ENCODE measurements at regions not wholly inside any gene's neighbourhood (a gene's known extent, or its start where the extent isn't known, plus 50 kb on each side); places are given as distances from the start of the nearest gene placed in this dataset.
A peak's percentile ranks its signal among the peaks of the same experiment; 100 is the strongest.

DNA sequence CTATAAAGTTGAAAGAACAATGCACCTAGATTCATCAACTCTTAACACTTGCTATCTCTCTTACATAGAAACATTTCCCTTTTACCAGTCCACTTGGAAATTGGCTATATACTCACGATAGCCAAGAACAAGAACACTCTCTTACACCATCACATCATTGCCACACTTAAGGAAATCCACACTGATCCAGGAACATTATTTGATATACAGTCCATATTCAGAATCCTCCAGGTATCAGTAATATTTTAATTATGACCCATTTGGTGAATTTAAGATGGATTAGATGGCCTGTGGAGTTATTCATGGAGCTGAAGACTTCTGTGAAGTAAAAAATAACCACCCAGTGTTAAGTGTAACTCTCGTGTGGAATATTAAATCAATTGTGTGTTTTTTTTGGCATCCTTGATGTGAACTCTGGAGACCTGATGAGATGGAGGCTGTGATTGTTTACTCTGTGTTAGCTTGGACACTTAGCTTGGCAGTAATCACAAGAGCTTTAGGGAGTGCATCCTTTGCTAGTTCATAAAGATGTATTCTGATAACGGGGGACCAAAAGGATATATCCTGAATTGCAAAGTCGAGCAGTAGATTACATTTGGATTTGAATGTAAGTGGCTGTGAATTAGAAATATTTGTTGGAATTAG, 52.0 kb upstream of the ABL1 start:
- H3K27ac ChIP-seq = peak overlapping the region; percentile 56 to 95 (median 84)

DNA sequence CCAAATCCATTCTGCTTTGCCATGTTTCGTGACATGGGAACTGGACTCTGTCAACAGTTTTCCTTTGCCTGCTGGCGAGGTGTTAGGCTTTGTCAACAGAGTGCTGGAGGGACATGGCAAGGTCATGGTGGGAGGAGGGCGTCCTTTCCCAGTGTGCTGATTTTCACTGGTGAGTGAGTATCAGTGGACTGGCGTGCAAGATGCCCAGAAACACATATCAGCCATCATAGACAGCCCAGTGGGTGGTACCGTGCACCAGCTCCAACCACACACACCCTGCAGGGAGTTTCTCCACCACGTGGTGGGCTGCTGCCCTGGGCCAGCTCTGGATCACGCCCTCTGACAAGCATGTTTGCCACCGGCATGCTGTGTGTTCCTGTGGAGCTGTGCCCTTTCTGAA, 50.0 kb upstream of the ABL1 start:
- 47 to 75% (median 59%) methylated on average over 7 to 8 of the region's 8 CpGs for WGBS, 4 donors
- DNase-seq (peak in 2 of 5 donors; percentile 19 to 36), ATAC-seq (peak; percentile 21 to 70 (median 34))
- intact Hi-C loops (cut with DNase I) = loop anchor here in 4 of 10 donors (5.0 to 10.0 kb wide), 3 partner anchors 37 to 50 kb away; partner anchors contain the start of gene ABL1 (in 2 of the 4)
- H3K36me3 ChIP-seq = no peaks in the 10 kb centered on the region
- peaks cover 0 to 14% (median 7%) of the 10 kb centered on the region in 12 donors for H3K9me3 ChIP-seq
- no peaks in the 10 kb centered on the region for H3K27me3 ChIP-seq
- H3K4me1 ChIP-seq = peaks cover 4 to 64% (median 37%) of the 10 kb centered on the region in 12 donors
- no peak for TF ChIP-seq POLR2A (IDR thresholded peaks at IDR 0.05)
- TF ChIP-seq, protein P1, sequence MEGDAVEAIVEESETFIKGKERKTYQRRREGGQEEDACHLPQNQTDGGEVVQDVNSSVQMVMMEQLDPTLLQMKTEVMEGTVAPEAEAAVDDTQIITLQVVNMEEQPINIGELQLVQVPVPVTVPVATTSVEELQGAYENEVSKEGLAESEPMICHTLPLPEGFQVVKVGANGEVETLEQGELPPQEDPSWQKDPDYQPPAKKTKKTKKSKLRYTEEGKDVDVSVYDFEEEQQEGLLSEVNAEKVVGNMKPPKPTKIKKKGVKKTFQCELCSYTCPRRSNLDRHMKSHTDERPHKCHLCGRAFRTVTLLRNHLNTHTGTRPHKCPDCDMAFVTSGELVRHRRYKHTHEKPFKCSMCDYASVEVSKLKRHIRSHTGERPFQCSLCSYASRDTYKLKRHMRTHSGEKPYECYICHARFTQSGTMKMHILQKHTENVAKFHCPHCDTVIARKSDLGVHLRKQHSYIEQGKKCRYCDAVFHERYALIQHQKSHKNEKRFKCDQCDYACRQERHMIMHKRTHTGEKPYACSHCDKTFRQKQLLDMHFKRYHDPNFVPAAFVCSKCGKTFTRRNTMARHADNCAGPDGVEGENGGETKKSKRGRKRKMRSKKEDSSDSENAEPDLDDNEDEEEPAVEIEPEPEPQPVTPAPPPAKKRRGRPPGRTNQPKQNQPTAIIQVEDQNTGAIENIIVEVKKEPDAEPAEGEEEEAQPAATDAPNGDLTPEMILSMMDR (IDR thresholded peaks at IDR 0.05) = no peak
- H3K4me3 ChIP-seq = no peak overlapping the region
- H3K27ac ChIP-seq = peak overlapping the region in 5 of 12 donors; percentile 2 to 53 (median 11)

More for the DNA sequence above, 52.0 kb upstream of the ABL1 start:
- ATAC-seq (no peak), DNase-seq (no peak)
- H3K36me3 ChIP-seq = no peaks in the 10 kb centered on the region
- peaks cover 4 to 70% (median 40%) of the 10 kb centered on the region in 12 donors for H3K4me1 ChIP-seq
- no peak overlapping the region for H3K4me3 ChIP-seq
- no peaks in the 10 kb centered on the region for H3K27me3 ChIP-seq
- intact Hi-C loops (cut with DNase I) = loop anchor here in 8 of 10 donors (5.0 to 10.0 kb wide), 5 partner anchors 49 to 71 kb away; partner anchors contain the start of gene ABL1 (in 2 of the 8)
- no peaks in the 10 kb centered on the region for H3K9me3 ChIP-seq
- TF ChIP-seq, protein P1 (IDR thresholded peaks at IDR 0.05) = no peak
- no peak for TF ChIP-seq POLR2A (IDR thresholded peaks at IDR 0.05)
- 38 to 52% (median 40%) methylated on average over 4 of the region's 4 CpGs for WGBS, 4 donors
